ENCODE measurements at regions not wholly inside any gene's neighbourhood (a gene's known extent, or its start where the extent isn't known, plus 50 kb on each side); places are given as distances from the start of the nearest gene placed in this dataset.

DNA sequence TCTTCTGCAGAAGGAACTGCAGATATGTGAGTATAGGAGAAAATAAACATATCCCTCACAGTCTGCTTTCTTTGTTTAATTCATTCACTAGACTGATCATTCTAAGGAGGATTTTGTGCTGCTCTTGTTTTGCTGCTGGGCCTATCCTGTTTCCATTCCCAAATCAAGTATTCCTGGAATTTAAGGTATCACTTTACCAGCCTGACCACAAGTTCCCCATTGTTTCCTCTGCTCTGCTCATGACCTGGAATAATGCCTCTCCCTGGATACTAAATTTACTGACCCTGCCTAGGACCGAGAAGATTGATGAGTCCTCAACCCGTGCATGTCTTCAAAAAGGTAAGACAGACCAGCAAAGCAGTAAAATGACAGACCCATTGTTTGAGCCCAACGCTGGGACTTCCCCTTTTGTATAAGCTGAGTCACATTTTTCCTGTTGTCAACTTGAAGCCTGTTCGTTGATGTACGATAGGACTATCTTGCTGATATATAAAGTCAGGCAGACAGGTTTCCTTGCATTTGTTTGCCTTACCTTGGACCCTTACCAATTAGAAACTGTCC lies 85.5 kb upstream of the TET2 start (continued):
- TF ChIP-seq USF2 (IDR thresholded peaks at IDR 0.05; ENCODE audit: borderline replicate concordance, low read depth, low read length) (no peak), HCFC1 (IDR thresholded peaks at IDR 0.05; ENCODE audit: low read length) (no peak), E2F4 (IDR thresholded peaks at IDR 0.05; ENCODE audit: low read depth, low read length) (no peak), NFYA (IDR thresholded peaks at IDR 0.05; ENCODE audit: borderline replicate concordance, low read depth, low read length) (no peak), DPF2 (IDR thresholded peaks at IDR 0.05) (no peak), NBN (IDR thresholded peaks at IDR 0.05) (no peak), RELA (IDR thresholded peaks at IDR 0.05; ENCODE audit: borderline replicate concordance, partially characterized antibody) (no peak), SUPT20H (IDR thresholded peaks at IDR 0.05; ENCODE audit: borderline replicate concordance, control insufficient read depth, low read depth, low read length) (no peak), RAD21 (IDR thresholded peaks at IDR 0.05; ENCODE audit: insufficient read depth, low read depth, low read length) (0 out of 2 replicates have a peak, but pooled peaks have one; percentile 9), ZNF592 (IDR thresholded peaks at IDR 0.05) (no peak), BRCA1 (IDR thresholded peaks at IDR 0.05; ENCODE audit: low read depth, low read length) (no peak), ESRRA (IDR thresholded peaks at IDR 0.05; ENCODE audit: low read length) (no peak), PML (IDR thresholded peaks at IDR 0.05; ENCODE audit: low read length) (no peak), LARP7 (IDR thresholded peaks at IDR 0.05) (no peak), HDGF (IDR thresholded peaks at IDR 0.05) (no peak), IKZF1 (conservative IDR thresholded peaks at IDR 0.05) (no peak), RCOR1 (conservative IDR thresholded peaks at IDR 0.05; ENCODE audit: low read depth, low read length) (no peak), SIX5 (IDR thresholded peaks at IDR 0.05; ENCODE audit: low read depth, low read length, severe bottlenecking) (no peak), ZNF622 (IDR thresholded peaks at IDR 0.05) (no peak), TARDBP (IDR thresholded peaks at IDR 0.05; ENCODE audit: borderline replicate concordance) (no peak), ZBED1 (IDR thresholded peaks at IDR 0.05; ENCODE audit: borderline replicate concordance) (no peak), ZNF207 (IDR thresholded peaks at IDR 0.05; ENCODE audit: borderline replicate concordance) (no peak), BMI1 (IDR thresholded peaks at IDR 0.05; ENCODE audit: borderline replicate concordance) (no peak), POLR2A (IDR thresholded peaks at IDR 0.05; ENCODE audit: low read depth, low read length) (no peak), ZNF274 (IDR thresholded peaks at IDR 0.05; ENCODE audit: insufficient read depth, insufficient read length) (no peak), MXI1 (IDR thresholded peaks at IDR 0.05; ENCODE audit: low read depth, low read length) (no peak)
- TF ChIP-seq, protein P1, sequence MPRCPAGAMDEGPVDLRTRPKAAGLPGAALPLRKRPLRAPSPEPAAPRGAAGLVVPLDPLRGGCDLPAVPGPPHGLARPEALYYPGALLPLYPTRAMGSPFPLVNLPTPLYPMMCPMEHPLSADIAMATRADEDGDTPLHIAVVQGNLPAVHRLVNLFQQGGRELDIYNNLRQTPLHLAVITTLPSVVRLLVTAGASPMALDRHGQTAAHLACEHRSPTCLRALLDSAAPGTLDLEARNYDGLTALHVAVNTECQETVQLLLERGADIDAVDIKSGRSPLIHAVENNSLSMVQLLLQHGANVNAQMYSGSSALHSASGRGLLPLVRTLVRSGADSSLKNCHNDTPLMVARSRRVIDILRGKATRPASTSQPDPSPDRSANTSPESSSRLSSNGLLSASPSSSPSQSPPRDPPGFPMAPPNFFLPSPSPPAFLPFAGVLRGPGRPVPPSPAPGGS (IDR thresholded peaks at IDR 0.05; ENCODE audit: borderline replicate concordance, insufficient read depth, low read depth, low read length, poor library complexity, severe bottlenecking): no peak

Measured in GM12878 (cell line).